Activated naive CD8-positive, alpha-beta T cell treated with anti-CD3 and anti-CD28 coated beads for 36 hours (primary cell): ENCODE measurements at regions not wholly inside any gene's neighbourhood (a gene's known extent, or its start where the extent isn't known, plus 50 kb on each side); places are given as distances from the start of the nearest gene placed in this dataset.

ENCODE experiments used
- DNase-seq: peaks from one replicate; pipeline ENCODE4 v3.0.0; 2021
- H3K27ac Mint-ChIP-seq: one replicate; pipeline ENCODE4 v1.8.0; 2022; ENCODE audit warnings: mild to moderate bottlenecking, moderate library complexity, mixed read lengths
- H3K27me3 Mint-ChIP-seq: one replicate; pipeline ENCODE4 v1.8.0; 2022; ENCODE audit warnings: mild to moderate bottlenecking, mixed read lengths
- H3K36me3 Mint-ChIP-seq: one replicate; pipeline ENCODE4 v1.8.0; 2021; ENCODE audit warnings: mild to moderate bottlenecking, mixed read lengths
- H3K4me1 Mint-ChIP-seq: one replicate; pipeline ENCODE4 v1.8.0; 2021; ENCODE audit warnings: mixed read lengths
- H3K4me3 Mint-ChIP-seq: one replicate; pipeline ENCODE4 v1.8.0; 2022; ENCODE audit warnings: mild to moderate bottlenecking, moderate library complexity, mixed read lengths
- H3K9me3 Mint-ChIP-seq: one replicate; pipeline ENCODE4 v1.8.0; 2022; ENCODE audit warnings: mixed read lengths

DNA sequence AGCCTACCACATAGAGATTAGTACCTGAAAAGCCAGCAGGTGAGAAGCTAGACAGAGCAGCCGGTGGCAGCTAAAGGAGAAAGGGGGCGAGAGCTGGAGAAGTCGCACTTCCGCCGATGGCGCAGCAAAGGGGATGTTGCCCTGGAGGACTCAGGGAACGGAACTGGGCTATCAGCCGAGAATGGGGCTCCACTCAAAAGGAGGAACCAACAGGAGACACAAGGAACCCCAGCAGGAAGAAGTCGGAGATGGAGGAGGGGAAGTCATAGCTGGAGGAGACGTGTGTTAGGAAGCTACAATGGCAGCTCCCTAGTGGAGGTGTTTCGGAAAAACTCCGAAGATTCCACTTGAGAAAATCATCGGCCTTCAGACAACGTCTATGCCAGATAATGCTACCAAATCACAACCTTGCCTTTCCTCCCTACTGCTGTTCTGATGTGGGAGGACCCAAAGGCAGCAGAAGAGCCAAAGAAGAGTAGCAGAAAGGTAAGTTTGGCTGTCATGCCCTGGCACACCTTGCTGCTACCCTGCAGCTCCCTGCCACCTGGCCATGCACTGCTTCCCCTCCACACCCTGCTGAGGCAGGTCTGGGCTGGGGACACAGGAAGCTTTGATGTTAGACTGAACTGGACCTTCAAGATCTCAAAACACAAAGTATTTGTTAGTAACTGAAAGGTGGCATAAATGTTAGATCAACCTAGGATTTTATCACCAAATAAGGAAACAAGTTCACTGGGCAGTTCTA, 127.9 kb downstream of the DLEU7 start:
- H3K36me3 Mint-ChIP-seq, result no peaks in the 10 kb centered on the region
- H3K9me3 Mint-ChIP-seq, result no peaks in the 10 kb centered on the region
- H3K4me1 Mint-ChIP-seq, result peaks cover 20% of the 10 kb centered on the region
- H3K27ac Mint-ChIP-seq, result no peak overlapping the region
- H3K27me3 Mint-ChIP-seq, result peaks cover 9% of the 10 kb centered on the region
- DNase-seq, result no peak
- no peak overlapping the region for H3K4me3 Mint-ChIP-seq

DNA sequence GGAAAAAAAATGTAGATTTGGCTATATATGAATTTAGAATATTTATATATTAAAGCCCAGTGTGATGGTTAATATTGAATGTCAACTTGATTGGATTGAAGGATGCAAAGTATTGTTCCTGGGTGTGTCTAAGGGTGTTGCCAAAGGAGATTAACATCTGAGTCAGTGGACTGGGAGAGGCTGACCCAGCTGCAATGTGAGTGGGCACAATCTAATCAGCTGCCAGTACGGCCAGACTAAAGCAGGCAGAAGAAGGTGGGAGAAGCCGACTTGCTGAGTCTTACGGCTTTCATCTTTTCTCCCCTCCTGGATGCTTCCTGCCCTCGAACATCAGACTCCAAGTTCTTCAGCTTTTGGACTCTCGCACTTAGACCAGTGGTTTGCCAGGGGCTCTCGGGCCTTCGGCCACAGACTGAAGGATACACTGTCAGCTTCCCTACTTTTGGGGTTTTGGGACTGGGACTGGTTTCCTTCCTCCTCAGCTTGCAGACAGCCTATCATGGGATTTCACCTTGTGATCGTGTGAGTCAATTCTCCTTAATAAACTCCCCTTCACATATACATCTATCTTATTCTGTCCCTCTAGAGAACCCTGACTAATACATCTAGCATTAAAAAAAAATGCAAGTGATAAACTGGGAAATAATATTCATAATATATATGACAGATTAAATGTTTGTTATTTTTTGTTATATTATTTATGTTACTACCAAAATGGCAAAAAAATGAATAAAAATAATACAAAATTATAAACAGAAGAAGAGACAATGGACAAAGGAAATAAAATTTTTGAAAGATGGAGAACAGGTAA, 122.4 kb downstream of the DLEU7 start:
- no peak for DNase-seq
- peaks cover 4% of the 10 kb centered on the region for H3K4me1 Mint-ChIP-seq
- no peak overlapping the region for H3K4me3 Mint-ChIP-seq
- no peaks in the 10 kb centered on the region for H3K36me3 Mint-ChIP-seq
- H3K27me3 Mint-ChIP-seq, result peaks cover 4% of the 10 kb centered on the region
- H3K9me3 Mint-ChIP-seq, result no peaks in the 10 kb centered on the region
- H3K27ac Mint-ChIP-seq, result no peak overlapping the region

DNA sequence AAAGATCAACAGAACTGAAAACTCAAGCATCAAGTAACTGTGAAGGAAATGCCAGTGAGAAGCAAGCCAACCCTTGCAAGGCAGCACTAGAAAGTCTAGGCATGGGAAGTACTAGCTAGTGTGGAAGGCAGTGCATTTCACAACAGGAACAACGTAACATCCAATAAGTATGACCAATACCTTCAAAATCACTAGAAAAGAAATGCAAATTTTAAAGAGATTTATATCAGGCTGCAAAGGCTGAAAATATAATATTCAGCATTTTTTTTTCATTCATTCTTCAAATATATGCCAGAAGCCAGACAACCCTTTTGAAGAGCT, 121.9 kb downstream of the DLEU7 start:
- Mint-ChIP-seq H3K36me3 (no peaks in the 10 kb centered on the region), H3K9me3 (no peaks in the 10 kb centered on the region), H3K27me3 (peaks cover 4% of the 10 kb centered on the region), H3K4me1 (no peaks in the 10 kb centered on the region), H3K27ac (no peak overlapping the region), H3K4me3 (no peak overlapping the region)
- no peak for DNase-seq

DNA sequence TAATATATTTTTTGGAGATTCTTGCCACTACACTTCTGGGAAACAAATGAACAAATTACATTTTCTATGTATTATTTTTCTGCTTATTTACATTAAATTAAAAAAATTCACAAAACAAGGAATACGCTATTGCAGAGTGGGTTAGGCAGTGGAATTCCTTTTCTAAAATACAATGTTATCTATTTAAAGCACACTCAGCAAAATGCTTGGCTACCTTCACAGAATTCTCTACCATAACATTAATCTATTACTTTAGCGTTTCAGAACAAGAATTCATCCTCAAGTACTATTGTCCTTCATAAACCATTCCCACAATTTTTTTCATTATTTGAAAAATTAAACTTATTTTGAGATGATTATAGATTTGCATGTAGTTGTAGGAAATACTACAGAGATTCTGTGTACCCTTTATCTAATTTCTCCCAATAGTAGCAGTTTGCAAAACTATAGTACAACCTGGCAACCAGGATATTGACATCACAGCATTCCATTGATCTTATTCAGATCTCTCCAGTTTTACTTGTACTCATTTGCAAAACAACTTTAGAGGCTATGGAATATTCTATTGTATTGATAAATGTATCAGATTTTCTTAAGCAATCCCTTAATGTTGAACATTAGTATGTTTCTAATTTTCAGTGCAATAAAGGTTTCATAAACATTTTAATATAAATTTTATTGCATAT, 120.9 kb downstream of the DLEU7 start:
- H3K36me3 Mint-ChIP-seq, result no peaks in the 10 kb centered on the region
- peaks cover 4% of the 10 kb centered on the region for H3K27me3 Mint-ChIP-seq
- H3K9me3 Mint-ChIP-seq, result no peaks in the 10 kb centered on the region
- no peak for DNase-seq
- H3K4me1 Mint-ChIP-seq, result no peaks in the 10 kb centered on the region
- no peak overlapping the region for H3K27ac Mint-ChIP-seq
- no peak overlapping the region for H3K4me3 Mint-ChIP-seq

DNA sequence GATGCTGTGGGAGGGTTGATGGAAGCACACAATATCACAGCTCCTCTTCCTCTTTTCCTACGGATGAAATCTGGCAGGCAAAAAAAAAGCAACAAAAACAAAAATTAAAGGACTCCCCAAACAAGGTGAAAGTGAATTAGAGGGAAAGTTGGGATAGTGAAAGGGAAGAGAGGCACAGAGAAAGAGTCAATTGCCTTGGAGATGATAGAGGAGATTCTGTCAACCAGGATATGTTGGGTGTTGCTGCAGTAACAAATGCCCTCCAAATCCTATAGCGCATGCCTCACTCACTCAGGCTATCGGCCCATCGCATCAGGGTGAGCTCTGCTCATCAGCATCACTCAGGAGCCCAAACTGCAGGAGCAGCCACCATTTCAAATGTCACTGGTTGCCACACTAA, 119.1 kb downstream of the DLEU7 start:
- Mint-ChIP-seq H3K4me3 (no peak overlapping the region), H3K27ac (no peak overlapping the region), H3K4me1 (no peaks in the 10 kb centered on the region), H3K9me3 (peaks cover 3% of the 10 kb centered on the region), H3K27me3 (peaks cover 4% of the 10 kb centered on the region), H3K36me3 (no peaks in the 10 kb centered on the region)
- no peak for DNase-seq

DNA sequence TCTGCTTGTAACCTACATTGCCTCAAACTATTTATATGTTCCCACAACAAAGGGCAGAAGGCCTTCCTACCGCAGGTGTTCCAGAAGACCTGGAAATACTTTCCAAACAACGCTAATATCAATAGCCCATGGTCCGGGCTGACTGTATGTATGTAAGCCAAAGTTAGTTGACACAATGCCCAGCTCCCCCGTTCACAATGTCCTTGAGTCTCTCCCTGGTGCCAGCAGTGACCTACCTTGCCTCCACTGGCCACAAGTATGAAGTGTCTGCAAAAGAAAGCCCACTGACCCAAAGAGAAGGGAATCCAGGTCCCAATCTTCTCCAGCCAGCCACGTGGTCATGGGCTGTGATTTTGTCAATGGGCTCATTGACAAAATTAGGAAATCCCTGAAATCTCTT, 118.6 kb downstream of the DLEU7 start:
- no peak overlapping the region for H3K4me3 Mint-ChIP-seq
- H3K9me3 Mint-ChIP-seq, result peaks cover 4% of the 10 kb centered on the region
- H3K27ac Mint-ChIP-seq, result no peak overlapping the region
- DNase-seq, result no peak
- peaks cover 4% of the 10 kb centered on the region for H3K27me3 Mint-ChIP-seq
- H3K36me3 Mint-ChIP-seq, result no peaks in the 10 kb centered on the region
- no peaks in the 10 kb centered on the region for H3K4me1 Mint-ChIP-seq

DNA sequence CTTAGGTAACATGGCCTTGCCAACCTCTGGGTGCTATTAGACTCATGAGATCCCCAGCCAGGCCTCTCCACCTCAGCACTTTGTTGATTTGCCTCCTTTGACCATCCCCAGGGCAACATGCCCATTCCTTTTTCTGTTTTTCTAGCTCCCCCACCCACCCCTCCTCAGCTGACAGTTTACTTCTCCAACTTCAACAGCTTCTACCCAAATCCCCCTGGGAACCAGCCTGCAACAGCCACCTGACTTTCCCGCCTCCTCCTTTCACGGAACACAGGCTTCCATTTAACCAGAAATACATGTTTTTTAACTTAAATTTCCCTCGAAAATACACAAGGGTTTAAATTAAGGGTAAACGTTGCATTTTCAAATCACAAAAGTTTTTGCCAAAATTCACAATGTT, 117.3 kb downstream of the DLEU7 start:
- peaks cover 4% of the 10 kb centered on the region for H3K27me3 Mint-ChIP-seq
- H3K4me3 Mint-ChIP-seq, result no peak overlapping the region
- peaks cover 9% of the 10 kb centered on the region for H3K9me3 Mint-ChIP-seq
- no peak overlapping the region for H3K27ac Mint-ChIP-seq
- peaks cover 2% of the 10 kb centered on the region for H3K36me3 Mint-ChIP-seq
- H3K4me1 Mint-ChIP-seq, result no peaks in the 10 kb centered on the region
- no peak for DNase-seq

DNA sequence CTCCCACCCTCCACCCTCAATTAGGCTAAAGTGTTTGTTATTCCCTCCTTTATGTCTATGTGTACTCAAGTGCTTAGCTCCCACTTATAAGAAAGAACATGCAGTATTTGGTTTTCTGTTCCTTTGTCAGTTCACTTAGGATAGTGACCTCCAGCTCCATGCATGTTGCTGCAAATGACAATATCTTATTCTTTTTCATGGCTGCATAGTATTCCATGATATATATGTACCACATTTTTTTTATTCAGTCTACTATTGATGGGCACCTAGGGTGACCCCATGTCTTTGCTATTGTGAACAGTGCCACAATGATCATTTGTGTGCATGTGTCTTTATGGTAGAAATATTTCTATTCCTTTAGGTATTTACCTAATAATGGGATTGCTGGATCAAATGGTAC, 114.3 kb downstream of the DLEU7 start:
- H3K36me3 Mint-ChIP-seq, result peaks cover 2% of the 10 kb centered on the region
- H3K4me3 Mint-ChIP-seq, result no peak overlapping the region
- H3K27ac Mint-ChIP-seq, result no peak overlapping the region
- H3K27me3 Mint-ChIP-seq, result peaks cover 4% of the 10 kb centered on the region
- DNase-seq, result no peak
- H3K4me1 Mint-ChIP-seq, result peaks cover 5% of the 10 kb centered on the region
- H3K9me3 Mint-ChIP-seq, result peaks cover 9% of the 10 kb centered on the region

DNA sequence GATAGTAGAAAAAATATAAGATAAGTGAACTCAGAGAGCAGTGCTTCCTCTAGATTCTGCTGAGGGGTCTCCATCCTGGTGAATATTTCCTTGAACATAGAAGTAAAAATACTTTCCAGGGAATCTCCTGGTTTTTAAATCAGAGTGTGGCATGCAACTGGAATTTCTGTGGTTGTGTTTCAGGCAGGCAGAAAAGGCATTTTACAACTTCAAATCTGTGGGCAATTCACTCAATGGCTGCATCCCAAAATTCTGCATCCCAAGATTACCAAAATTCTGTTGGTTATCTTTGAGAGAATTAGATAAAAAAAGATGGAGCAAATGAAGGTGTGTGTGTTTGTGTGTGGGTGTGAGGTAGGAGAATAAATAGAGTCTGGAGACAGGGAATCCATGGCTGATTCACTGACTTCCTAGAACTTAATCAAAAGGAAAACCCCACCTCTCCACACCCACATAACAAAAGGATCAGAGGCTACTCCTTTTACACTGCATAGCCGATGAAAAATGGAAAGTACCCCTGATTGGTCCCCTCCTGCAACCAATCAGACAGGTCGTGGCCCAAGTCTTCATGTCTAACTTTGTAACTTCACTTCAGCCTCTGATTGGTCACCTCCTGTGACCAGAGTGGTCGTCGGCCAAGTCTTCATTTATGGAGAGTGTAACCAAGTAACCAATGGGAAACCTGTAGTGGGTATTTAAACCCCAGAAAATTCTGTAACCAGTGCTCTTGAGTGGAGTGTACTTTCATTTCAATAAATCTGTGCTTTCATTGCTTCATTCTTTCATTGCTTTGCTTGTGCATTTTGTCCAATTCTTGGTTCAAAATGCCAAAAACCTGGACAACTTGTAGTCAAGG, 112.8 kb downstream of the DLEU7 start:
- Mint-ChIP-seq H3K27ac (no peak overlapping the region), H3K4me3 (no peak overlapping the region)

DNA sequence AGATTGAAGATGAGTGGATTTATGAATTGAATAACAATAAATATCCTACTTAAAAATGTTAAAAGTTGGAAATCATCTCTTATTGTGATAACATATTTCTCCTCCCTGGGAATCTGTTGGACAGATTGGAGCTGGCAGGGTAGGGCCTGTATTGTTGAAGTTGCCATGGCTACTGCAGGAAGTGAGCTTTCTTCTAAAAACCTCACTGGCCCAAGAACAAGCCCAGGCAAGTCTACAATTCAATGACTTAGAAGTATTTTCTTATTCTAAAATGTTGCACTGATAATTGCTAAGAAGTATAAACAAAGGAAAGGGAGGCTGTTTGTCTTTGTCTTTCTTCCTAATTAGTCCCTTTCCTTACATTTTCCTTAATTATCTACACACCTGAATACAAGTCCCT, 112.1 kb downstream of the DLEU7 start:
- Mint-ChIP-seq H3K4me3 (no peak overlapping the region), H3K27me3 (no peaks in the 10 kb centered on the region), H3K4me1 (peaks cover 5% of the 10 kb centered on the region), H3K27ac (no peak overlapping the region), H3K36me3 (peaks cover 2% of the 10 kb centered on the region), H3K9me3 (peaks cover 9% of the 10 kb centered on the region)
- no peak for DNase-seq

More for the DNA sequence above, 112.8 kb downstream of the DLEU7 start:
- no peaks in the 10 kb centered on the region for H3K27me3 Mint-ChIP-seq
- no peak for DNase-seq
- H3K4me1 Mint-ChIP-seq, result peaks cover 5% of the 10 kb centered on the region
- peaks cover 2% of the 10 kb centered on the region for H3K36me3 Mint-ChIP-seq
- peaks cover 9% of the 10 kb centered on the region for H3K9me3 Mint-ChIP-seq

DNA sequence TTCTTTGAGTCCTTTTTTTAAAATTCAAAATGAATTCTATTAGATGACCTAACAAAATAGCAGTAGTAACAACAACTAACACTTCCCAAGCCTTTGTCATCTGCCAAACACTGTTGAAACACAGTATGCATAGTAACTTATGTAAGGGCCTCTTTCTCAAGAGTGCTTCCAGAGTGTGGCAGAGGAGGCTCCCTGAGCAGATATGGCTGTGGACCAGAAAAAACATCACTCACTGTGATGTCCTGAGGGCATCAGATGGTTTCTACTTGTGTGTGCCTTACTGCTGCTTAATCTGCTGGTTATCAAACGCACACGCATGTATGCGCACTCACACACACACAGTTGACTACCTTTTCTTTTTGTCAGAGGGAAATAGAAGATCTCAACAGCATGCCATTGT, 110.8 kb downstream of the DLEU7 start:
- peaks cover 5% of the 10 kb centered on the region for H3K4me1 Mint-ChIP-seq
- H3K27me3 Mint-ChIP-seq, result no peaks in the 10 kb centered on the region
- DNase-seq, result no peak
- peaks cover 9% of the 10 kb centered on the region for H3K9me3 Mint-ChIP-seq
- H3K4me3 Mint-ChIP-seq, result no peak overlapping the region
- H3K27ac Mint-ChIP-seq, result no peak overlapping the region
- peaks cover 2% of the 10 kb centered on the region for H3K36me3 Mint-ChIP-seq

DNA sequence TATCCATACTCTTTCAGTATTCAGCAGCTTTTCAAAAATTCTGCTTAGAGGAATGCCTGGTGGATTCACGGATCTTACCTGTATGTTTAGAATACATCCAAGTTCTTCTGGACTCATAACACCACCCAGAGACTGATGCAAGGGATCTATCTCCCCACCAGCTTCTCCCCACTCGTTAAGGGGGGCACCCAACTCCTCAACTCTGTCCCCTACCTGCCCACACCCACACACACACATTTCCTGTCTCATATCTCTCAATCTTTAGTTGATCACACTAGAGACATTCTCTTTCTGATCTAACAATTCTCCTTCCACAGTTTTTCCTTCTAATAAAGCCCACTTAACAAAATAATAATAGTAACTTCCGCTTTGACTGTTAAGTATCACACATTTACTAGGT, 110.1 kb downstream of the DLEU7 start:
- H3K4me1 Mint-ChIP-seq, result peaks cover 5% of the 10 kb centered on the region
- H3K27me3 Mint-ChIP-seq, result no peaks in the 10 kb centered on the region
- peaks cover 2% of the 10 kb centered on the region for H3K36me3 Mint-ChIP-seq
- H3K9me3 Mint-ChIP-seq, result peaks cover 9% of the 10 kb centered on the region
- no peak overlapping the region for H3K27ac Mint-ChIP-seq
- no peak overlapping the region for H3K4me3 Mint-ChIP-seq
- no peak for DNase-seq

DNA sequence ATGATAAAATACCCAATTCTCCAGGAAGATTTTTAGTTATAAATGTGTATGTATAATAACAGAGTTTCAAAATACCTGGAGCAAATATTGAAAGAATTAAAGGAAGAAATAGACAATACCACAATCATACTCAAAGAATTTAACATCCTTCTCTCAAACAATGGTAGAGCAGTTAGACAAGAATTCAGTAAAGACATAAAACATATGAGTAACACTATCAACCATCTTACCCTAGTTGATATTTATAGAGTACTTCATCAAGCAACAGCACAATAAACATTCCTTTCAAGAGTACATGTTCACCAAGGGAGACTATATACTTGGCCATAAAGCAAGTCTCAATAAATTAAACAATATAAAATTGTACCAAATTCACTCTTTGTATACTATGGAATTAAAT, 108.4 kb downstream of the DLEU7 start:
- Mint-ChIP-seq H3K27ac (no peak overlapping the region), H3K9me3 (peaks cover 4% of the 10 kb centered on the region), H3K27me3 (no peaks in the 10 kb centered on the region)

DNA sequence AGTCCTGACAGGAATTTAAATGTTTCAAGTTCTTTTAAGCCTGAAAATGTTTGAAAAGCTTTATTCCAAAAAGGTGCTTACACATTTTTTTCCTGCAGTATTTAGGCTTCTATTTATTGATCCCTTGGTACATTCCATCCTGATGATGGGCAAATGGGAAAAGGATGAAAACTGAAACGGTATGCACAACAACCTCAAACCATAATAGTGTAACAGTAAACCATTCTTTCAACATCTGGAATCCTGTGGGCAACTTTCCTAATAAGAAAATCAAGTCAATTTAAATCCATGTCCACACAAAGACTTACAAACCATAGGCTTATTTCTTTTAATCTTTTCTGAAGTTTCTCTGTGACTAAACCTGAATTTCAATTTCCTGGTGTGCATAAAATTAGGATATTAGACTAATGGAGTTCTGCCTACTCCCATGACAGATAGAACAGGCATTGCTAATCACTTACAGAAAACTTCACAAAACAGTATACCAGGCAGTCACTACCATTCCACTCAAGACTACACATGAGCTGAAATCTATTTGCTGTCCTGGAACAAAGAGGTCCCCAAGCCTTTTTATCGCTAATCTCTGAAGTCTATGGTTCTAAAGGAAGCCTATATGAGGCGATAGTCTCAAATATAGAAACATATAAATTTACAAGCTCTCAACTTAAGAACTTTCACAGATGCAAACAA, 103.3 kb downstream of the DLEU7 start:
- no peak for DNase-seq
- Mint-ChIP-seq H3K36me3 (no peaks in the 10 kb centered on the region), H3K9me3 (peaks cover 2% of the 10 kb centered on the region), H3K27me3 (no peaks in the 10 kb centered on the region), H3K27ac (no peak overlapping the region), H3K4me1 (peaks cover 6% of the 10 kb centered on the region), H3K4me3 (no peak overlapping the region)

More for the DNA sequence above, 108.4 kb downstream of the DLEU7 start:
- Mint-ChIP-seq H3K36me3 (peaks cover under 1% of the 10 kb centered on the region), H3K4me3 (no peak overlapping the region), H3K4me1 (peaks cover 5% of the 10 kb centered on the region)
- no peak for DNase-seq
